Activated CD4-positive, alpha-beta T cell treated with anti-CD3 and anti-CD28 coated beads for 4 hours (primary cell): ENCODE measurements at regions not wholly inside any gene's neighbourhood (a gene's known extent, or its start where the extent isn't known, plus 50 kb on each side); places are given as distances from the start of the nearest gene placed in this dataset.

Source experiments
- DNase-seq, 2 donors: peaks; one replicate each; pipeline ENCODE4 v3.0.0-alpha.2; 2020

GRCh38 chr4:153109296-153109849 is 94.9 kb upstream of the TRIM2 start:
- DNase-seq: no peak

GRCh38 chr4:153110739-153111138 is 93.5 kb upstream of the TRIM2 start:
- no peak for DNase-seq

GRCh38 chr4:153111426-153112040 is 92.7 kb upstream of the TRIM2 start:
- DNase-seq: no peak

GRCh38 chr4:153112041-153112441 is 92.2 kb upstream of the TRIM2 start:
- peak; percentile 34 to 44 for DNase-seq

GRCh38 chr4:153113061-153113837 is 91.0 kb upstream of the TRIM2 start:
- no peak for DNase-seq

- no peak for DNase-seq
Observed at GRCh38 chr4:153113838-153114105, 90.5 kb upstream of the TRIM2 start.

- DNase-seq: peak; percentile 50 to 56
Observed at GRCh38 chr4:153114771-153115321, 89.4 kb upstream of the TRIM2 start.

- DNase-seq: peak; percentile 70 to 74
Observed at GRCh38 chr4:153115322-153116290, 88.6 kb upstream of the TRIM2 start.

- no peak for DNase-seq
Observed at GRCh38 chr4:153116291-153116680, 88.0 kb upstream of the TRIM2 start.

- no peak for DNase-seq
Observed at GRCh38 chr4:153116801-153117200, 87.4 kb upstream of the TRIM2 start.

- no peak for DNase-seq
Observed at GRCh38 chr4:153117554-153117953, 86.7 kb upstream of the TRIM2 start.

GRCh38 chr4:153119626-153120025 is 84.6 kb upstream of the TRIM2 start:
- DNase-seq: no peak

GRCh38 chr4:153120235-153120634 is 84.0 kb upstream of the TRIM2 start:
- DNase-seq: no peak

GRCh38 chr4:153122855-153123254 is 81.4 kb upstream of the TRIM2 start:
- DNase-seq: no peak

- DNase-seq: no peak
Observed at GRCh38 chr4:153126137-153126536, 78.1 kb upstream of the TRIM2 start.

- DNase-seq: peak; percentile 82 to 92
Observed at GRCh38 chr4:153127760-153128494, 76.3 kb upstream of the TRIM2 start.

- DNase-seq: no peak
Observed at GRCh38 chr4:153131596-153131995, 72.6 kb upstream of the TRIM2 start.

- no peak for DNase-seq
Observed at GRCh38 chr4:153137159-153137558, 67.1 kb upstream of the TRIM2 start.

- no peak for DNase-seq
Observed at GRCh38 chr4:153137677-153138630, 66.3 kb upstream of the TRIM2 start.

GRCh38 chr4:153138736-153139135 is 65.5 kb upstream of the TRIM2 start:
- no peak for DNase-seq

GRCh38 chr4:153140294-153140693 is 63.9 kb upstream of the TRIM2 start:
- no peak for DNase-seq
